GM19372 (cell line): ENCODE measurements at regions not wholly inside any gene's neighbourhood (a gene's known extent, or its start where the extent isn't known, plus 50 kb on each side); places are given as distances from the start of the nearest gene placed in this dataset.

Experiments
- ATAC-seq: cut with Tn5 transposase; IDR thresholded peaks from one replicate; pipeline ENCODE4 v1.9.1; 2021; ENCODE audit warnings: mild to moderate bottlenecking, low read depth, moderate library complexity; ENCODE audit not compliant: unreplicated experiment

DNA sequence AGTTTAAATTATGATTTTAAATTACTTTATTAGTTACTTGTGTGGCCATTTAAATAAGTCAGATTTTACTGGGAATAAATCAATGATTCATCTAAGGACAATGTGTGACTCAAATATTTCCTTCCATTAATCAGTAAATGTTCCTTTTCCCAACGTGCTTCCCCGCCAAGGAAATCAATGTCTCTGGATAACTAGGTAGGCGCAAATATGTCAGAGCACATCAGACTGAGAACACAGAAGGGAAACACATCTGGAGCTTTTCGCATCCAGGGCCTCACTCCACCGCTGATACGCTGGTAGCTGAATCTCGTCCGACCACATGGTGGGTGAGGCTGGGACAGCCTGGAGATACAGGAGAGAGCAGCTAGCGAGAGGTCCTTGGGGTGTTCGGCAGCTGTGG, 56.4 kb upstream of the RPS6KA2 start:
- ATAC-seq = no peak

GRCh38 chr6:166679566-166679965, 52.5 kb upstream of the RPS6KA2 start:
- ATAC-seq = no peak

- ATAC-seq = no peak
Observed at GRCh38 chr6:166678426-166678825, 51.4 kb upstream of the RPS6KA2 start.

DNA sequence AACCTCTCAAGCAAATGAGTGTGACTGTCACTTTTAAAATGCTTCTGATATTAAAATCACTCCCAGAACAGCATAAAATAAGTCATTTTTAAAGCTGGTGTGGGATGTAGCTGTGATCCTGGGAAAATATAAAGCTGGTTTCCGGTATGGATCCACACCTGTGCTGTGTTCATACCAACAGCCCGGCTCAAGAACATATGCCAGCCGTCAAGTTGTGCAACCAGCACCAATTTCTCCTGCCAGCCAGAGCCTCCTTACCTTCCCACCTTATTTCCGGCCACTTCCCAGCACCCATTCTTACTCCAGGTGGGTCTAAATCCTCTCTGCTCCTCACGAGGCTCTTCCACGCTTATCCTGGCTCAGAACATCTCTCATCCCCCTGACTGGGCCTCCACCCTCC, 50.9 kb upstream of the RPS6KA2 start:
- ATAC-seq = no peak
